Hematopoietic multipotent progenitor cell treated with erythropoietin and hydrocortisone succinate and interleukin-3 and kit ligand, for 4 days (in vitro differentiated cells): ENCODE measurements at regions not wholly inside any gene's neighbourhood (a gene's known extent, or its start where the extent isn't known, plus 50 kb on each side); places are given as distances from the start of the nearest gene placed in this dataset.
"Not testable (repeated sequence)": the region's sequence is repeated elsewhere in the genome, so short reads cannot be mapped to it uniquely, and the experiment has no call there.

Experiments used
- DNase-seq: peaks from one replicate; pipeline ENCODE4 v3.0.0-alpha.2; 2015

DNA sequence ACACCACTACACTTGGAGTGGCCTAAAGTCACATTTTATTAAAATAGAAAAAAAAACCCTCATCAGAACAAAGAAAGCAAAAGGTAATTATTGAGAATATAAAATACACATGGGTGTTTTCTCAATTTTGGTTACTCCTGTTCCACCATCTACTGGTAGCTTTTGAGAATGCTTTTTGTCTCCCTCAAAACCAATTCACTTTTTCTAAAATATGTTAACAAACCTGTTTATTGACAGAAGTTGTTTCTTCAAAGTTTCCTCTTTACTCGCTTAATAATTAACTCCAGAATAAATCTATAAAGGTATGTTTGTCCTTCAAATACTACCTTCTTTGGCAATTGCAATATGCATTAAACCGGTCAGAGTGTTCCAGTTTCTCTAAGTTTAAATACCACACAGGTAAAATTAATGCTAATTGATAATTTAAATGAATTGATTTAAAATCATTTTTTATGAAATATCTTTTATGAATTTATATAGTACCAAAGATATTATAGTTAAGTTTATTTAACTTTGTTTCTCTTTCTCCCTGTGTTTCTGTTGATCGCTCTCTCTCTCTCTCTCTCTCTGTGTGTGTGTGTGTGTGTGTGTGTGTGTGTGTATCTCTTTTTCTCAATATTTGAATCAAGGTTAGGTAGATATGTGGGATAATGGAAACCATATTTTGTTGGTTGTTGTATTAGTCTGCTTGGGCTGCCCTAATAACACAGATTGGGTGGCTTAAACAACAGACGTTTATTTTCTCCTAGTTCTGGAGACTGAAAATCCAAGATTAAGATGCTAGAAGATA, 487.4 kb downstream of the PRDM9 start:
- peak; percentile 3 for DNase-seq

DNA sequence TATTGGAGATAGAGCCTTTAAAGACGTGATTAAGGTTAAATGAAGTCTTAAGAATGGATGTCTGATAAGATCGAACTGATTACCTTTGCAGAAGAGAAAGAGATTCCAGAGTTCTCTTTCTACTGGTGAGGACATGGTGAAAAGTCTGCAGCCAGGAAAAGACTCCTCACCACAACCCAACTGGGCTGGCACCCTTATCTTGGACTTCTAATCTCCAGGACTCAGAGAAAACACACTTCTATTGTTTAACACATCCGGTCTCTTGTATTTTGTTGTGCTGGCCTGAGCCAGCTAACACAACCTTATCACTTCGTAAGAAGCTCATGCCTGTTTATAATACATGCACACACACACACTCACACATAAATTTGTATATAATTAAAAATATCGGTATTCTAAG, 489.1 kb downstream of the PRDM9 start:
- no peak for DNase-seq

DNA sequence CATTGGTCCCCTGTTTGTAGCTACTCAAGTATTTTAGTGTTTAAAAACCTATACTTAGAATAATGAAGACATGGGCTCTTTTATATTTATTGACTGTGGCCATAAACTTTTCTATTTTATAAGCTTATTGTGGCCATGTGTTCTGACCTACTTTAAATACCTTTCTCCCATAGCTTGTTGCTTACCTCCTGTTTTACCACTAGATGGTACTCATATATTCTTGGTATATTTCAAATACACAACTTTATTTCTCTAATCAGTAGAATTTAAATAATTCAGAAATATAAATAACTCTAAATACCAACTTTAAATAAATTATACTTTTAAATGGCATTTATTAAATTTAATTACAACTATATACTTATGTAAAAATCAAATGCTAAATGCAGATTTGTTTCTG, 498.0 kb downstream of the PRDM9 start:
- DNase-seq = no peak

DNA sequence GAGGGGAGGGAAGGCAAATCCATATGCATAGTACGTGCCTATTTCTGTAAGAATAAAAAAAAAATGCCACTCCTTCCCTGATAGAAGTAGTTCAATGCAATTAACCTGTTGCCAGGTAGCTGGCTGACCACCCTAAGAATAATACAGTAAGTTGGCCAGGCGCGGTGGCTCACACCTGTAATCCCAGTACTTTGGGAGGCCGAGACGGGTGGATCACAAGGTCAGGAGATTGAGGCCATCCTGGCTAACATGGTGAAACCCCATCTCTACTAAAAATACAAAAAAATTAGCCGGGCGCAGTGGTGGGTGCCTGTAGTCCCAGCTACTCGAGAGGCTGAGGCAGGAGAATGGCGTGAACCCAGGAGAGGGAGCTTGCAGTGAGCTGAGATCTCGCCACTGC, 510.3 kb downstream of the PRDM9 start:
- DNase-seq = not testable (repeated sequence)

DNA sequence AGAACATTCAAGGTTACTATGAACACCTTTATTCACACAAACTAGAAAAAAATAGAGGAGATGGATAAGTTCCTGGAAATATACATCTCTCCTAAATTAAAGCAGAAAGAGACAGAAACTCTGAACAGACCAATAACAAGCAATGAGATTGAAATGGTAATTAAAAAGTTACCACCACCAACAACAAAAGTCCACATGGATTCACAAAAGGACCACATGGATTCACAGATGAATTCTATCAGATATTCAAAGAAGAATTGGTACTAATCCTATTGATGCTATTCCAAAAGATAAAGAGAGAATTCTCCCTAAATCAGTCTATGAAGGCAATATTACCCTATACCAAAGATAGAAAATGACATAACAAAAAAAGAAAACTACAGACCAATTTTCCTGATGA, 518.9 kb downstream of the PRDM9 start:
- no peak for DNase-seq

DNA sequence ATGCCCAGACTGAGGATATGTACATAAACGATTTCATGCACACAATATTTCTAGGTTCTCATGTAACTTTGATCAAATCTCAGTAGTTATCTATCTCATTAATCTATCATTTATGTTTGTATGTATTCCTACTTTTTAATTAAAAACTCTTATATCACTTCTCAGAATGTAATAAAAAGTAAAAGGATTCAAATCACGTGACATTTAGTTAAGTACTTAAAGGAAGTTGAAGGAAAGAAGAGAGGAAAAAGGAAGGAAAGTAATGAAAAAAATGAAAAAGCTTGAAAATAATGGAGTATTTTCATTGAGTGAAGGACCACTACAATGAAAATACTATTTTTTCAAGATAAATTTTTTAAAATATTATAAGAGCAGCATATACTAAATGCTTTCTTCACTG, 535.3 kb downstream of the PRDM9 start:
- DNase-seq = no peak

DNA sequence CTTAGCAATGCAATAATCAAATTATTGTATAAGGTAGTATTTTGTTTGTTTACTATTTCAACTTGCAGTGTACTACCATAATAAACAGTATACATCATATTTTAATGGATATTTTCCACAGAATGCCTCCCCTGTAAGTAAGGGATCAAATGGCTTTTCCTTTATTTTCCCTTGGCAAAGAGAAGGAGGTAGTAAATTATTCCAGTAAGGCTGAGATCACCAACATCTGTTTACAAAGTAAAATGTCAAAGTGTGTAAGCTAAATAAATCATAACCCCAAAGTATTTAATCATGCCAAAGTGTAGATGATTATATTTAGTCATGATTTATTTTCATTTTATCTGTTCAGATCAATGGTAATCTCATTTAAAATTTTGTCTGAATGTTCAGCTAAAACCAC, 537.6 kb downstream of the PRDM9 start:
- no peak for DNase-seq

DNA sequence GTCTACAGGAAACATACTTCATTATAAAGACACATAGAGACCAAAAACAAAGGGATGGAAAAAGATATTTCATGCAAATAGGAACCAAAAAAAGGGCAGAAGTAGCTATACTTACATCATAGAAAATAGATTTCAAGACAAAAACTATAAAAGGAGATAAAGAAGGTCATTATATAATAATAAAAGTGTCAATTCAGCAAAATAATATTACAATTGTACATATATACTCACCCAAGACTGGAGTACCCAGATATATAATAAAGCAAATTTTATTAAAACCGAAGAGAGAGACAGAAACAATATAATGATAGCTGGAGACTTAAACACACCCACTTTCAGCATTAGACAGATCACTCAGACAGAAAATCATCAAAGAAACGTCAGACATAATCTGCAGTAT, 546.3 kb downstream of the PRDM9 start:
- no peak for DNase-seq

DNA sequence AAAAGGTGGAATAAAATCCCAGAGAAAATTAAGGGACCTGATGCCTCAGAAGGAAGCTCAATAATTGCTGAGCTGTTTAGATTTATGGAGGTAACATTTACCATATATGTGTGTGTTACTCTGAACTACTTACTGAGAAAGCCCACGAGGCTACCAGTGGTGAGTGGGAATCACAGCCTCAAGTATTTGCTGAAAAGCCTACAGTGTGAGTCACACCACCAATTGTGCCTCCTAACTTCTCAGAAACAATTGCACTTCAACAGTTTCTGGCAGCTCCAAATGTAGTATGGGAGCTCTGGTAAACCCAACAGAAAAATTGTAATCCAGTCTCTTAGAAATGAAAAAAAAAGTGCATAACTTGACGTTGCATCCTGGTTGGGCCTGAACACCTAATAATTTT, 551.6 kb downstream of the PRDM9 start:
- DNase-seq = no peak

DNA sequence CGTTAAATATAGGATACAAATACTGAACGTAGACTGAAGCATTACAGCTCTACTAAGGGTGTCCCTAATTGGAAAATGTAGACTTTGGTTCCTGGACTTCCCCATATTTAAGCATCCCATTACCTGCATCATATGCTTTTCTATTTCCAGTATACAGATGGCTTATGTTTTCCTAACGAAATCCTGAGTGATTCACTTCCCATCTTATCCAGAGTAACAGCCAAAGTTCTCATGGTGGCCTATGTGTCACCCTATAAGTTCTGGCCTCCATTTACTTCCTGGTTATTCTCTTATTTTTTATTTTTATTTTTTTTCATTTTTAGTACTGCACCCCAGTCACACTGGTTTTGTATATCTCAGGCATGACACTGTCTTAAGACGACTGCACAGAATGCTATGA, 552.3 kb downstream of the PRDM9 start:
- no peak for DNase-seq

DNA sequence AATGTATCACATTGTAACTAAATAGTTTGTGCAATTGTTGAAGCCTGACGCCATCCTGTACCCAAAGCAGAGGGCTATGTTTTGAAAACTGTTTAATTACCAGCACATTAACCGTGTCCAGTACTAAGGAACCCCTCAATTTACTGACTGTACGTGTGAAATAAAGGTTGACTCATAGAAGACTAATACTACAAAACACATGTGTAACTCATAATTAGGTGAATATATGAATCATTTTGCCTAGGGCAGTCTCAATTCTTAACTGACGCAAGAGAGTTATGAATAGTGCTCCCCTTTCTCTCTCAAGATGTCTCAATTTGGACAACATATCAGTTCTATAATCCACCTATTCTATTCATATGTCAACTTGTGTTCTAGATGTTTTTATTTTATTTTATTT, 558.4 kb downstream of the PRDM9 start:
- no peak for DNase-seq

DNA sequence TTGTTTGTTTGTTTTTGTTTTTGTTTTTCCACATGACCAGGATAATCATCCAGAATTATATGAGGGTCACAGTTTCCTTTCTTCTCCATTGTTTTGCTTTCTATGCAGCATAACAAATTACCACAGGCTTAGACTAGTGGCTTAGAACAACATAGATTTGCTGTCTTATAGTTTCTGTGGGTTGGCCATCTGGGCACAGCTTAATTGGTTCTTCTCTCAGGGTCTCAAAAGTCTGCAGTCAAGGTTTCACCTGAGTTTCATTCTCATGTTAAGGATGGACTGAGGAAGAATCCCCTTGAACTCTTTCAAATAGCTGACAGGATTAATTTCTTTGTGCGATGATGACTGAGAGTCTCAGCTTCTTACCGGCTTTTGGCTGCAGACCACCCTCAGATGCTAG, 559.8 kb downstream of the PRDM9 start:
- no peak for DNase-seq

DNA sequence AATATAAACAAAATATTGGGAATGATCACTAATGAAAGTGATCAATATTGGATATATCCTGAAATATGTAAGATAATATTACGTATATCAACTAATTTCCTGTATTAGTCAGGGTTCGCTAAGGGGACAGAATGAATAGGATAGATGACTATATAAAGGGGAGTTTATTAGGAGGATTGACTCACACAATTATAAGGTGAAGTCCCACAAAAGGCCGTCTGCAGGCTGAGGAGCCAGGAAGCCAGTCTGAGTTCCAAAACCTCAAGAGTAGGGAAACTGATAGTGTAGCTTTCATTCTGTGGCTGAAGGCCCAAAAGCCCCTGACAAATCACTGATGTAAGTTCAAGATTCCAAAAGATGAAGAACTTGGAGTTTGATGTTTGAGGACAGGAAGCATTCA, 561.1 kb downstream of the PRDM9 start:
- DNase-seq = no peak

DNA sequence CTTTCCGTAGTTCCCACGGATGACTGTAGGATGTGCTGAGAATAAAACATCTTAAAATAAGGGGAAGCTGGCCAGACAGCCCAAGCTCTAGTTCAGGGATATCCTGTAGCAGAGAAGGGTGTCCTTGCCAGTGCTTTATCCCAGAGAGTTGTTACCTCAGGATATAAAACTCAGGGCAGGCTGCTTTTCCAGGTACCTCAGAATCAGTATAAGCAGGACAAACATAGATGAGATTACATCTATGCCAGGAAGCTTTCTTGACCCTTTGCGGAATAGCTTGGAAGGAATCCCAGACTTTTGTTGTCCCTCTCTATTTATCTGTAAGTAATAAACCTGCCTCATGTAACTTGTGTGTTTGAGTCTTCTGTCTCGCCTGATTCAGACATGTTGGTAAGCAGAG, 565.7 kb downstream of the PRDM9 start:
- no peak for DNase-seq

DNA sequence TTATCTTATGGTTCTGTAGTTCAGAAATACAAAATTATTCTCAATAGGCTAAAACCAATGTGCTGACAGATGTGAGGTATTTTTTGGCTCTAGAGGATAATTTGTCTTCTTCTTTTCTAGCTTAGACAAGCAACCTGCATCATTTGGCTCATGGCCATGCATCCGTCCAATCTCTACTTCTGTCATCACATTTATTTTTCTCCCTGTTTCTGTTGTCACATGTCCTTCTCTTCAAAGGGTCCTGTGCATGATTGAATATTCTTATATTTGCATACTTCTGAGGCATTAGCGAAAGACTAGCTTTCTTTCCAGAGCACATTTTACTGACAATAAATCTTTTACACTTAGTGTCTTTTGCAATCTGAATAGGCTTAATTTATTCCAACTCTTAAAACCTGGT, 564.7 kb downstream of the CDH10 start:
- DNase-seq = no peak

DNA sequence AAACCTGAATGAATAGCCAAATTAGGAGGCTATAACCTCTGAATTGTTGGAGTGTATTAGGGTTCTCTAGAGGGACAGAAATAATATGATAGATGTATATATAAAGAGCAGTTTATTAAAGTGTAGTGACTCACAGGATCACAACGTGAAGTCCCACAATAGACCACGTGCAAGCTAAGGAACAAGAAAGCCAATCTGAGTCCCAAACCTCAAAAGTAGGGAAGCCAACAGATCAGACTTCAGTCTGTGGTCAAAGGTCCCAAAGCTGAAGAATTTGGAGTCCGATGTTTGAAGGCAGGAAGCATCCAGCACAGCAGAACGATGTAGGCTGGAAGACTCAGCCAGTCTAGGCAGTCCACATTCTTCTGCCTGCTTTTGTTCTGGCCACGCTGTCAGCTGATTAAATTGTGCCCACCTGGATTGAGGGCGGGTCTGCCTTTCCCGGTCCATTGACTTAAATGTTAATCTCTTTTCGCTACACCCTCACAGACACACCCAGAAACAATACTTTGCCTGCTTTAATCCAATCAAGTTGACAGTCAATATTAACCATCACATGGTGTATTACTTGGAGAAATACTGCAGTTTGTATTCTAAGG, 550.6 kb downstream of the CDH10 start:
- no peak for DNase-seq

DNA sequence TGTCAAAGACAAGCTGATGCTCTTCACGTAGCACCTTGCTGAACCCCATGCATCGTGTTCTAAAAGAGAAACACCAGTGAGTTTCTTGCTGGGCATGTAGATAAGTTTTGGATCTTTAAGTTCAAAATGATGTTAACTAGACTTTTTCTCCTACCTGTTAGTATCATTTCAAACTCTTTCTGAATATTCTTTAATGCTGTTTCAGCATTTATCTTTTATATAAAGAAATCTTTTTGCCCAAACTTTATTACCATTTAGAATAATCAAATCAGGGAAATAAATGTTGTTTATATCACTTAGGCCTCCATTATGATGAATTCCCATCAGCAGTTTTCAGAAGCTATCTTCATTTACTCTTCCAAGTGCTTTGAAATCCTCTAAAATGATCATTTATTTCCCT, 542.8 kb downstream of the CDH10 start:
- DNase-seq = no peak

DNA sequence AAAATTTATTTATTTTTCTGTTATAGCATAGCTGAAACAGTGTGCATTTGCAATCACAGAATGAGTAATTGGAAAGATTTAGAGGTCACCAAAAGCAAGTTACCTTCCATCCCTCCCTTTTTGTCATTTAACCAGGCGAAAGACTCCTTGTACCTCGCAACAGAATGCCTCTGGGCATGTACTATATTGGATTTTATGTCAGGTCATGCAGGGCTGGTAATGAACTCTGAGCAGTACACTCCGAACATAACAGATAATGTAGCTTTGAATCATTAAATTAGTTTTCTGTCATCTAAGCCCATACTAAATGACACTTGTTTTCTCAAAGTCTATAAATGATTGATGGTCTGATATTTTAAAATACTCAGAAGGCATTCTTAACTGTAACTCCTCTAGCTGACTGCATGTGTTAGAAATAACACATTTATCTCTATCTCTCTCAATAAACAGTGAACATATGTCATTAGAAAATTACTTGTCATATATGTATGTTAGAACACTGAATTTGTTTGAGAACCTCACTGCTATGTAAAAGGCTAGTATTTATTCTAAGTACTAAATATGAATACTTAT, 541.2 kb downstream of the CDH10 start:
- DNase-seq = no peak

DNA sequence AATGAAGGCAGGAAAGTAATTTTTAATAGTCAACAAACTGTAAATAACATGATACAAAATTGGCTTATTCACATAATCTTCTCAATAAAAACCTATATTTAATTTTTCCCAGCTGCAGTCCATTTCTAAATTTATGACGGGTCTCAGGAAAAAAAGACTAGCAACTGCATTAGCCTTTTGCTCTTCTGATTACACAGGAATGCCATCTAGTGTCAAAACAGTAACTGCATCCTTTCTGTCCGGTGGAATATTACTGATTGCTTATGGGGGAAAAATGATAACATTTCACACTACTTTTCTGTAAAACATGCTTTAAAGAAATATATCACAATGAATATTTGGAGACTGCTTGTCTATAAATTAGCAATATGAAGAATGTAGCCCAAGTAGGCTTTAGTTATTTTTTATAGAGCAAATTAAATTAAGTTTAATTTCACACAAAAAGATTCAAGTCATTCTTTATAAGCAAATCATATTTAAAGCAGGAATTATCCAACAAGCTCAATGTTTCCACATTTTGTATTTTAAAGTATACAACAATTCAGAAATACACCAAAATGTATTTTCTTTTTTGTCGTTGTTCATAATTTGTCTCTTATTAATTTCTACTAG, 534.7 kb downstream of the CDH10 start:
- peak; percentile 41 for DNase-seq

DNA sequence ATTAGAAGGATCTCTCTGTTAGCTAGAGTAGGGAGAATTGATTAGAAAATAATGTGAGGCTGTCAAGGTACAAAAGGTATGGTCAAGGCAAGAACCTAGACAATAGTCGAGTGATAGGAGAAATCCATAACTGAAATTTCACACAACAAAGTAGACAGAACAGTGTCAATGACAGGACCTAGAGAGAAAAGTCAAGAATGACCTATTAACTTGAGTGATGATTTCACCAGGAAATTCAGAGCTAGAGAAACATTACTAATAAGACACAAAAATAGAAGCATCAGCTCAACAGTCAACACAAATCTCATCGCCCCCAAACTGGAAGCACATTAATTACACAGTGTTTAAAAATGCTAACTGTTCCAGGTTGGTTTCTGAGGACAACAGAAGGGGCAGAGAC, 532.4 kb downstream of the CDH10 start:
- no peak for DNase-seq

DNA sequence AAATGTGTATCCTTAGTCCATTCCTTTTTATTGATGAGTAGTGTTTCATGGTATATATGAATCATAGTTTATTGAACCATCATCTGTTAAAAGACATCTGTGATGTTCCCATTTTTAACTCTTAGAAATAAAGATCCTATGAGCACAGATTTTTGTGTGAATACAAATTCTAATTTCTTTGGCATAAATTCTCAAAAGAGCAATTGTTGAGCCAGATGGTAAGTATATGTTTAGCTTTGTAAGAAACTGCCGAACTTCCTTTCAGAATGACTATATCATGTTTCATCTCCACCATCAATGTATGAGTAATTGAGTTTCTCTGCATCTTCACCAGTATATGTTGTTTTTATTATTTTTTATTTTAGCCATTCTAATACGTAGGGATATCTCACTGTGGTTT, 526.4 kb downstream of the CDH10 start:
- no peak for DNase-seq

DNA sequence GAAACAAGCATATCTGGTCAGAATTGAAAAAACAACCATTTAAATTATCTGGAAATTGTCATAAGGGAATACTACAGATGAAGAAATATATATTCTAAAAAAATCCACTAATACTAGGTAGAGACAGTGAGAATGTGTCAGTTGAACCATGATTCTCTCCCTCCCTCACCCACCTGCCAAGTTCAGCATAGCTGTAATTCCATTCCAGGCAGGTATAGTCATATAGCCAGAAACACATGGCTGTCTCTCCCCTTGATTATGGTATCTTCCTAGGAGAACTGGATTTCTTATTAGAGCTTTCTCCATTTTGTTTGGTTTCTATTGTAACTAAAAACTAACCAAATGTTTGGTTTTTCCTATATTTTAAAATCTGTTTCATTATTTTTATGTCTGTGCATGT, 509.2 kb downstream of the CDH10 start:
- no peak for DNase-seq

DNA sequence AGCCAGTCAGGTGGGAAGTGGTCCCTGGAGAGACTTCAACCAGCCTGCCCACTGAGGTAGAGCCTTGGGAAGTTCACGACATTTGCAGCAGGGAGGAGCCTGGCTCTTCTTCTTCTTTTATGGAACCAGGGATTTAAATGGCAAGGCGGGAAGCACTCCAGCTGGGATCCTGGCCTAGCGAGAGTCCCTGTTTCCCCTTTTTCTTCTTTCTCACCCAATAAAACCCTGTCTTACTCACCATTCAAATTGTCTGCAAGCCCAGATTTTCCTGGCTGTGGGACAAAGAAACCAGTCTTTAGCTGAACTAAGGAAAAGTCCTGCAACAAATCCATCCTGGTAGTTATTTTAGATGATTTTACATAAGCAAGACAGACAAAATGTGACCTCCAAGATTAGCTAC, 503.7 kb downstream of the CDH10 start:
- DNase-seq = no peak

DNA sequence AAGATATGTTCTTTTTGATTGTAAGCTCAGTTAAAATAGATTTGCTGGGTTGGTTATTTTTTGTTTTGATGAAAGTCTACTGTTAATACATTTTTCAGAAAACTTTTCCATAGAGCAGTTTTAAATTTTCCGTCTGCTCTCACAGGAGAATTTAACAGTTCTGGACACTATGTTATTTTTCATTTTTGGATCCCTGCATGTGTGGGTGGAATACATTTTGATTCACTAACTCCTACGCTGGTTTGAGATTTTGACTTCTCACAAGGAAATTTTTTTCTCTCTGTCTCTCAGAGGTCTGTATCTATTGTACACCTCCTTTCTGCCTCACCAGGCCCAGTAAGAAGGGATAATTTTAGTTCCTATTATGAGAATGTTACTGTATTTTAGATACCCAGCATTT, 502.4 kb downstream of the CDH10 start:
- no peak for DNase-seq
